Loucy (cell line): ENCODE measurements at regions not wholly inside any gene's neighbourhood (a gene's known extent, or its start where the extent isn't known, plus 50 kb on each side); places are given as distances from the start of the nearest gene placed in this dataset.
"Not testable (repeated sequence)": the region's sequence is repeated elsewhere in the genome, so short reads cannot be mapped to it uniquely, and the experiment has no call there.

Source experiments
- H2AFZ ChIP-seq: fragments of 200-600 bp; sonication (generic); 2 replicates; pipeline ENCODE4 v1.6.0; 2016; ENCODE audit warnings: antibody characterized with exemption, mild to moderate bottlenecking, low read length, moderate library complexity
- H3F3A ChIP-seq: fragments of 200-600 bp; 2 replicates; pipeline ENCODE4 v1.6.0; 2016; ENCODE audit warnings: antibody characterized with exemption, low read depth, mild to moderate bottlenecking
- H3K27me3 ChIP-seq: fragments of 200-600 bp; sonication (generic); 2 replicates; pipeline ENCODE4 v1.6.1; 2014; ENCODE audit warnings: low read length, mild to moderate bottlenecking; ENCODE audit not compliant: insufficient read depth, poor library complexity, severe bottlenecking
- H3K36me3 ChIP-seq: fragments of 200-600 bp; sonication (generic); 2 replicates; pipeline ENCODE4 v1.6.1; 2016; ENCODE audit warnings: low read length; ENCODE audit not compliant: insufficient read depth
- H3K4me1 ChIP-seq: fragments of 200-600 bp; sonication (generic); 2 replicates; pipeline ENCODE4 v1.5.1; 2014; ENCODE audit warnings: low read length, mild to moderate bottlenecking; ENCODE audit not compliant: insufficient read depth, poor library complexity, severe bottlenecking
- H3K4me2 ChIP-seq: fragments of 200-600 bp; sonication (generic); 2 replicates; pipeline ENCODE4 v1.6.0; 2014; ENCODE audit warnings: antibody characterized with exemption, low read length, low read depth, mild to moderate bottlenecking; ENCODE audit not compliant: poor library complexity, severe bottlenecking
- H3K4me3 ChIP-seq: fragments of 200-600 bp; sonication (generic); 2 replicates; pipeline ENCODE4 v1.5.1; 2014; ENCODE audit warnings: low read length, mild to moderate bottlenecking, mixed read lengths; ENCODE audit not compliant: poor library complexity, severe bottlenecking
- H3K79me2 ChIP-seq: fragments of 200-600 bp; sonication (generic); 2 replicates; pipeline ENCODE4 v1.6.1; 2014; ENCODE audit warnings: low read length; ENCODE audit not compliant: insufficient read depth
- H3K9ac ChIP-seq: fragments of 200-600 bp; sonication (generic); 2 replicates; pipeline ENCODE4 v1.6.0; 2014; ENCODE audit warnings: mild to moderate bottlenecking, low read depth, low read length, moderate library complexity; ENCODE audit not compliant: poor library complexity, severe bottlenecking
- H3K9me2 ChIP-seq: fragments of 200-600 bp; sonication (generic); replicated peaks from 2 replicates; pipeline ENCODE4 v1.6.1; 2016; ENCODE audit warnings: low read depth, low read length, mixed read lengths
- H3K9me3 ChIP-seq: fragments of 200-600 bp; sonication (generic); 2 replicates; pipeline ENCODE4 v1.6.1; 2014; ENCODE audit warnings: mild to moderate bottlenecking, antibody characterized with exemption, low read length, low read depth; ENCODE audit not compliant: insufficient read depth
- H4K20me1 ChIP-seq: fragments of 200-600 bp; sonication (generic); 2 replicates; pipeline ENCODE4 v1.6.0; 2014; ENCODE audit warnings: antibody characterized with exemption, low read length, mild to moderate bottlenecking; ENCODE audit not compliant: insufficient read depth, poor library complexity, severe bottlenecking
- EZH2phosphoT487 ChIP-seq: fragments of 200-600 bp; IDR thresholded peaks from 2 replicates; pipeline ENCODE4 v1.6.1; 2018; ENCODE audit warnings: antibody characterized with exemption, mild to moderate bottlenecking, moderate library complexity, borderline replicate concordance
- TF ChIP-seq, protein P1 (sequence below): fragments of 200-600 bp; sonication (generic); conservative IDR thresholded peaks from 2 replicates; pipeline ENCODE4 v1.5.1; 2014; ENCODE audit warnings: mild to moderate bottlenecking, antibody characterized with exemption, low read length

GRCh38 chr12:131444220-131445164 is 266.4 kb upstream of the SFSWAP start:
- no peaks in the 10 kb centered on the region for H3K27me3 ChIP-seq
- H3K9me2 ChIP-seq: no peaks in the 10 kb centered on the region
- TF ChIP-seq, protein P1, sequence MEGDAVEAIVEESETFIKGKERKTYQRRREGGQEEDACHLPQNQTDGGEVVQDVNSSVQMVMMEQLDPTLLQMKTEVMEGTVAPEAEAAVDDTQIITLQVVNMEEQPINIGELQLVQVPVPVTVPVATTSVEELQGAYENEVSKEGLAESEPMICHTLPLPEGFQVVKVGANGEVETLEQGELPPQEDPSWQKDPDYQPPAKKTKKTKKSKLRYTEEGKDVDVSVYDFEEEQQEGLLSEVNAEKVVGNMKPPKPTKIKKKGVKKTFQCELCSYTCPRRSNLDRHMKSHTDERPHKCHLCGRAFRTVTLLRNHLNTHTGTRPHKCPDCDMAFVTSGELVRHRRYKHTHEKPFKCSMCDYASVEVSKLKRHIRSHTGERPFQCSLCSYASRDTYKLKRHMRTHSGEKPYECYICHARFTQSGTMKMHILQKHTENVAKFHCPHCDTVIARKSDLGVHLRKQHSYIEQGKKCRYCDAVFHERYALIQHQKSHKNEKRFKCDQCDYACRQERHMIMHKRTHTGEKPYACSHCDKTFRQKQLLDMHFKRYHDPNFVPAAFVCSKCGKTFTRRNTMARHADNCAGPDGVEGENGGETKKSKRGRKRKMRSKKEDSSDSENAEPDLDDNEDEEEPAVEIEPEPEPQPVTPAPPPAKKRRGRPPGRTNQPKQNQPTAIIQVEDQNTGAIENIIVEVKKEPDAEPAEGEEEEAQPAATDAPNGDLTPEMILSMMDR: no peak
- no peak for TF ChIP-seq EZH2phosphoT487
- no peak overlapping the region for H3K4me3 ChIP-seq
- H3F3A ChIP-seq: no peaks in the 10 kb centered on the region
- H3K9ac ChIP-seq: no peak overlapping the region
- H4K20me1 ChIP-seq: no peaks in the 10 kb centered on the region
- no peaks in the 10 kb centered on the region for H3K79me2 ChIP-seq
- H3K4me2 ChIP-seq: no peak overlapping the region
- H2AFZ ChIP-seq: no peak overlapping the region
- H3K9me3 ChIP-seq: no peaks in the 10 kb centered on the region
- H3K4me1 ChIP-seq: no peaks in the 10 kb centered on the region
- H3K36me3 ChIP-seq: no peaks in the 10 kb centered on the region

DNA sequence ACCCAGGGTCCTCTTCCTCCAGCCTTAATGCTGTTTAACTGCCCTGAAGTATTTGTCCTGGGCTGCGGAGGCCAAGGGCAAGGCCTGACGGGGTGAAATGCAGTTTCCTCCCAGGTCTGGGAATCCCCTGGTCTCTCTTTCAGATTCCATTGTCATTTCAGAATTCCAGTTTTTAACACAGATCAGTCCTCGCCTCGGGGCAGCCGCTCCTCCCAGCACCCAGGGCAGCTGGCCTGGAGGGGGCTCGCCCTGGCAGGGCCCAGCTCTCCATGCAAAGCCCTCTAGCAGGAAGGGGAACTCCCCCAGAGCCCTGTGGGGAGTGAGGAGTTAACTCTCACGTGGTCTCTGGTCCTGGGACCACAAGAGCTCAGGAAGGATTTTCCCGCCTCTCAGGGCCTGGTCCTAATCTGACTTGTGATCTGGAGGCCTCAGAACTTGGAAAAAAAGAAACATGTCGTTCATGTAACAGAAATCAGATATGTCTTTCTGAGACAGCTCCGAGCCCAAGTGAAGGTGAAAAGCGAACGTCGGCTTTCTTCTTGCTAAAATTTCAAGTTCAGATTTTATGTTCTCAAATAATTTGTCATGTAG is 265.6 kb upstream of the SFSWAP start:
- no peaks in the 10 kb centered on the region for H3K4me1 ChIP-seq
- no peaks in the 10 kb centered on the region for H3K9me2 ChIP-seq
- no peak overlapping the region for H3K4me2 ChIP-seq
- TF ChIP-seq, protein P1: no peak
- TF ChIP-seq EZH2phosphoT487: no peak
- no peaks in the 10 kb centered on the region for H4K20me1 ChIP-seq
- no peaks in the 10 kb centered on the region for H3K27me3 ChIP-seq
- H3K79me2 ChIP-seq: no peaks in the 10 kb centered on the region
- H3K36me3 ChIP-seq: no peaks in the 10 kb centered on the region
- H3F3A ChIP-seq: no peaks in the 10 kb centered on the region
- H3K4me3 ChIP-seq: no peak overlapping the region
- H3K9ac ChIP-seq: no peak overlapping the region
- no peak overlapping the region for H2AFZ ChIP-seq
- no peaks in the 10 kb centered on the region for H3K9me3 ChIP-seq

DNA sequence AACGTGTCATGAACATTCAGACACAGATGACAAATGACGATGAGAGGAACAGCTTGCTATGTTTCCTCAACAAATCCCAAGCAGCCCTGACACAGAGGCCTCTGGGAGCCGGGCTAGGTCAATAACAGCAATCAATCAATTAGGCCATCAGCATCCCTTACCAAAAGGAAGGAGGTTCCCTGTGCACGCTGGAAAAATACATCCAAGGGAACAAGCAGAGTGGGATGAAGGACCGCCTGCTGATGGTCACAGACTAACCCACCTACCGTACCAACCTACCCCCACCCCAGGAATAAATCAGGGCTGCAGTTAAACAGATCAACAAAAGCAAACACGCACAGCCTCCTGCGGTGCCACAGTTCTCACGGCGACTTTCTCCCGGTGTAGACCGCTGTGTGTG is 265.1 kb upstream of the SFSWAP start:
- Histone ChIP-seq H3K9me3 (no peaks in the 10 kb centered on the region), H3K4me3 (no peak overlapping the region), H3K27me3 (no peaks in the 10 kb centered on the region), H3K9ac (no peak overlapping the region), H3K4me1 (no peaks in the 10 kb centered on the region), H3K36me3 (no peaks in the 10 kb centered on the region), H2AFZ (no peak overlapping the region), H3K4me2 (no peak overlapping the region), H4K20me1 (no peaks in the 10 kb centered on the region), H3F3A (no peaks in the 10 kb centered on the region), H3K79me2 (no peaks in the 10 kb centered on the region), H3K9me2 (no peaks in the 10 kb centered on the region)
- TF ChIP-seq EZH2phosphoT487: no peak
- TF ChIP-seq, protein P1: no peak

GRCh38 chr12:131447636-131448035 is 263.3 kb upstream of the SFSWAP start:
- H3K9me2 ChIP-seq, H3F3A ChIP-seq, H3K27me3 ChIP-seq, H3K9ac ChIP-seq, H3K79me2 ChIP-seq, H3K4me3 ChIP-seq, H3K4me1 ChIP-seq, H2AFZ ChIP-seq, H3K36me3 ChIP-seq, H4K20me1 ChIP-seq, H3K9me3 ChIP-seq, H3K4me2 ChIP-seq: not testable (repeated sequence)
